Subcutaneous abdominal adipose tissue (tissue), 5 donors: ENCODE measurements at regions not wholly inside any gene's neighbourhood (a gene's known extent, or its start where the extent isn't known, plus 50 kb on each side); places are given as distances from the start of the nearest gene placed in this dataset.

ENCODE experiments used
- H3K27ac ChIP-seq: one replicate; pipeline ENCODE4 v1.7.0; 2013; ENCODE audit warnings: low read depth, mild to moderate bottlenecking, inconsistent platforms, low read length, moderate library complexity
- H3K27me3 ChIP-seq, 5 donors: one replicate each; pipeline ENCODE4 v1.7.0; 2013; ENCODE audit warnings: low read length in 5 of 5, inconsistent platforms in 1 of 5; ENCODE audit not compliant: control insufficient read depth in 5 of 5, insufficient read depth in 4 of 5
- H3K36me3 ChIP-seq, 5 donors: one replicate each; pipeline ENCODE4 v1.7.0; 2013; ENCODE audit warnings: low read length in 5 of 5; ENCODE audit not compliant: control insufficient read depth in 5 of 5, insufficient read depth in 5 of 5
- H3K4me1 ChIP-seq, 5 donors: one replicate each; pipeline ENCODE4 v1.7.0; 2013; ENCODE audit warnings: low read length in 5 of 5, mild to moderate bottlenecking in 3 of 5, moderate library complexity in 1 of 5; ENCODE audit not compliant: control insufficient read depth in 5 of 5, insufficient read depth in 5 of 5
- H3K4me3 ChIP-seq, 5 donors: one replicate each; pipeline ENCODE4 v1.7.0; 2013; ENCODE audit warnings: low read length in 5 of 5, low read depth in 1 of 5
- H3K9ac ChIP-seq, 5 donors: one replicate each; pipeline ENCODE4 v1.7.0; 2013; ENCODE audit warnings: low read length in 5 of 5, mild to moderate bottlenecking in 4 of 5, moderate library complexity in 3 of 5
- H3K9me3 ChIP-seq, 5 donors: one replicate each; pipeline ENCODE4 v1.7.0; 2013; ENCODE audit warnings: low read length in 5 of 5; ENCODE audit not compliant: control insufficient read depth in 5 of 5
- donor health status: healthy.
- donor health status: healthy.
- donor health status: healthy.
- donor health status: healthy.
- donor health status: healthy.

- Histone ChIP-seq H3K36me3 (no peaks in the 10 kb centered on the region), H3K4me3 (no peak overlapping the region), H3K9me3 (no peaks in the 10 kb centered on the region), H3K27ac (no peak overlapping the region), H3K27me3 (no peaks in the 10 kb centered on the region), H3K9ac (no peak overlapping the region), H3K4me1 (no peaks in the 10 kb centered on the region)
Measured at GRCh38 chr16:65984296-65984695, 382.2 kb upstream of the CDH5 start.

GRCh38 chr16:65981057-65981456 lies 385.4 kb upstream of the CDH5 start:
- Histone ChIP-seq H3K27ac (no peak overlapping the region), H3K4me3 (no peak overlapping the region), H3K9ac (no peak overlapping the region), H3K9me3 (no peaks in the 10 kb centered on the region), H3K36me3 (no peaks in the 10 kb centered on the region), H3K4me1 (no peaks in the 10 kb centered on the region), H3K27me3 (no peaks in the 10 kb centered on the region)

- Histone ChIP-seq H3K9ac (no peak overlapping the region), H3K4me3 (no peak overlapping the region), H3K27me3 (no peaks in the 10 kb centered on the region), H3K36me3 (no peaks in the 10 kb centered on the region), H3K4me1 (no peaks in the 10 kb centered on the region), H3K9me3 (peaks cover 0 to 5% (median 2%) of the 10 kb centered on the region in 5 donors), H3K27ac (no peak overlapping the region)
Measured at GRCh38 chr16:65975049-65975708, 391.3 kb upstream of the CDH5 start.

- no peak overlapping the region for H3K9ac ChIP-seq
Measured at GRCh38 chr16:65967376-65967775, 399.1 kb upstream of the CDH5 start.

GRCh38 chr16:65965628-65966027 lies 400.9 kb upstream of the CDH5 start:
- H3K9me3 ChIP-seq: peaks cover 0 to 4% (median 2%) of the 10 kb centered on the region in 5 donors
- no peak overlapping the region for H3K9ac ChIP-seq
- H3K4me1 ChIP-seq: no peaks in the 10 kb centered on the region
- H3K4me3 ChIP-seq: no peak overlapping the region
- no peaks in the 10 kb centered on the region for H3K27me3 ChIP-seq
- no peak overlapping the region for H3K27ac ChIP-seq
- no peaks in the 10 kb centered on the region for H3K36me3 ChIP-seq

More at GRCh38 chr16:65967376-65967775, 399.1 kb upstream of the CDH5 start:
- Histone ChIP-seq H3K27me3 (no peaks in the 10 kb centered on the region), H3K4me3 (no peak overlapping the region), H3K9me3 (peaks cover 0 to 5% (median 2%) of the 10 kb centered on the region in 5 donors), H3K27ac (no peak overlapping the region), H3K4me1 (no peaks in the 10 kb centered on the region), H3K36me3 (no peaks in the 10 kb centered on the region)

- Histone ChIP-seq H3K27me3 (no peaks in the 10 kb centered on the region), H3K36me3 (no peaks in the 10 kb centered on the region), H3K4me3 (no peak overlapping the region), H3K9ac (no peak overlapping the region), H3K27ac (no peak overlapping the region), H3K9me3 (no peaks in the 10 kb centered on the region), H3K4me1 (no peaks in the 10 kb centered on the region)
Measured at GRCh38 chr16:65964752-65965151, 401.7 kb upstream of the CDH5 start.

- no peaks in the 10 kb centered on the region for H3K36me3 ChIP-seq
- H3K4me1 ChIP-seq: no peaks in the 10 kb centered on the region
- no peak overlapping the region for H3K27ac ChIP-seq
- H3K4me3 ChIP-seq: no peak overlapping the region
- H3K9ac ChIP-seq: no peak overlapping the region
- H3K27me3 ChIP-seq: no peaks in the 10 kb centered on the region
- no peaks in the 10 kb centered on the region for H3K9me3 ChIP-seq
Measured at GRCh38 chr16:65961476-65962143, 404.9 kb upstream of the CDH5 start.

- H3K27ac ChIP-seq: no peak overlapping the region
- no peaks in the 10 kb centered on the region for H3K4me1 ChIP-seq
- no peak overlapping the region for H3K9ac ChIP-seq
- H3K27me3 ChIP-seq: no peaks in the 10 kb centered on the region
- H3K4me3 ChIP-seq: no peak overlapping the region
- H3K9me3 ChIP-seq: no peaks in the 10 kb centered on the region
- H3K36me3 ChIP-seq: no peaks in the 10 kb centered on the region
Measured at GRCh38 chr16:65959983-65960382, 406.5 kb upstream of the CDH5 start.

- peaks cover 0 to 3% (median 0%) of the 10 kb centered on the region in 5 donors for H3K27me3 ChIP-seq
- no peaks in the 10 kb centered on the region for H3K4me1 ChIP-seq
- H3K27ac ChIP-seq: no peak overlapping the region
- no peaks in the 10 kb centered on the region for H3K36me3 ChIP-seq
- H3K9ac ChIP-seq: no peak overlapping the region
- H3K9me3 ChIP-seq: no peaks in the 10 kb centered on the region
- H3K4me3 ChIP-seq: no peak overlapping the region
Measured at GRCh38 chr16:65958086-65958485, 408.4 kb upstream of the CDH5 start.

- H3K36me3 ChIP-seq: no peaks in the 10 kb centered on the region
- no peaks in the 10 kb centered on the region for H3K4me1 ChIP-seq
- H3K27ac ChIP-seq: no peak overlapping the region
- H3K4me3 ChIP-seq: no peak overlapping the region
- peaks cover 0 to 3% (median 0%) of the 10 kb centered on the region in 5 donors for H3K27me3 ChIP-seq
- no peak overlapping the region for H3K9ac ChIP-seq
- H3K9me3 ChIP-seq: no peaks in the 10 kb centered on the region
Measured at GRCh38 chr16:65956100-65956499, 410.4 kb upstream of the CDH5 start.
